ENCODE measurements at regions not wholly inside any gene's neighbourhood (a gene's known extent, or its start where the extent isn't known, plus 50 kb on each side); places are given as distances from the start of the nearest gene placed in this dataset.
"Not testable (repeated sequence)": the region's sequence is repeated elsewhere in the genome, so short reads cannot be mapped to it uniquely, and the experiment has no call there.

DNA sequence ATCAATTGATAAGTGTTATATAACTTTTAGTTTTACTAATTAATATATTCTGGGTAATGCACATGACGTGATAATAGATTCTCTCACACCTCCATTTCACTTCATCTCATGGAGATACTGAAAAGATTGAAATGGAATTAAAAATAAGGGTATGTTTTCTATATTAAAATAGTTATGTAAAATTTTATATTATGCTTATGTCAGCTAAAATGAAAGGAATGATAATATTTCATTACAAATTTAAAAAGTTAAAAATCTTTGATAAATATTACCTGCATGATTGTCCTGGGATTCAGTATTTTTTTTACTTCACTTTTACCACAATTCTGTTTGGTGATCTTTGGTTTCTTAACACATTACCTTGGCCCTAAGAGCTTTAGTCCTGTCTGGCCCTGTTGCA, 823.8 kb upstream of the NRXN1 start:
- in situ Hi-C loops (cut with HindIII; ENCODE audit: low sequenced_read_pairs) = no loop called here

DNA sequence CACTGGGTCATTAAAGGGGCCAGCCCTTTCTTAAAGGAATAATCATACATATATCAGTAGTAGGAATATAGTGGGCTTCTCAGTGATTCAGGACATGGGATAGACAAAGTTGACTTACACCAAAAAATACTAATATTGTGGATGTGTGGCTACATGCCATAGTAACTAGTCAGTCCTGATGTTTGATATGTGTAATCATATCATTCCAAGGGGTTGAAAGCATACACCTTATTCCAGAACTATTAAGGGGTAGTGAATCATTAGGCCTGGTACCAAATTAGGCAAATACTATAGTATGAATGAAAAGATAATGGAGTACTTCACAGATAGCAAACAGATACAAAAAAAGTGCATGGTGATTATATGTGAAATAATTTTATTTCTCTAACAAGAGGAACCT, 814.9 kb upstream of the NRXN1 start:
- in situ Hi-C loops (cut with HindIII; ENCODE audit: low sequenced_read_pairs) = no loop called here

DNA sequence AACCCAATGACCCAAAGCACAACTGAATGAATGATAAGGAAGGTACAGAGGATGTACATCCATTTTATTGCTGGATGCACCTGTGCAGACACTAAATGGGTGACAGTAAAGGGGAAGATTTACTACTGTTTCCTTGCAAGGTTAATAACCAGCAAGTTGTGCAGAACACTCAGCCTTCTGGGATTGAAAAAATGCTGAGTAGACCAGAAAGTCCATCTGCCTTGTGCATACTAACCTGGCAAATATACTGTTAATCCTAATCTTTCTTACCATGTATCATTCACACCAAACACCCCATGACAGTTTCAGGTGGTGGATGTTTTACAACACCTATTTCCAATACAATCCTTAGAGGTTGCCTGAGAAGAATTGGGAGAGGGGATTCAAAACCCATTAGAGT, 814.1 kb upstream of the NRXN1 start:
- in situ Hi-C loops (cut with HindIII; ENCODE audit: low sequenced_read_pairs) = no loop called here

DNA sequence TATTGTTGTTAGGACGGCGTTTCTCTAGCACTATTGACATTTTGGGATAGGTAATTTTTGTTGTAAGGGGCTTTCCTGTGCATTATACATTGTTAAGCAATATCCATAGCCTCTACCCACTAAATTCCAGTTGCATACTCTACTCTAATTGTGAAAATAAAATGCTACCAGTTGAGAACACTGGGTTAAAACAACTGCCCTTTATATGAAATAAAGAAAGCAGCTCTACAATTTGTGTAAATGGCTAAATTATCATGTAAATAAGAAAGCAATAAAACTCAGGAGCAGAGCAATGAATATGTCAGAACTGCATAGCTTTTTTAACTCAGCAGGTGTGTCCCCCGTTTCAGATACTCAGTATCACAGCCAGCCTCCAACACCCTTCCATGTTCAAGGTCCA, 812.7 kb upstream of the NRXN1 start:
- in situ Hi-C loops (cut with HindIII; ENCODE audit: low sequenced_read_pairs) = no loop called here

DNA sequence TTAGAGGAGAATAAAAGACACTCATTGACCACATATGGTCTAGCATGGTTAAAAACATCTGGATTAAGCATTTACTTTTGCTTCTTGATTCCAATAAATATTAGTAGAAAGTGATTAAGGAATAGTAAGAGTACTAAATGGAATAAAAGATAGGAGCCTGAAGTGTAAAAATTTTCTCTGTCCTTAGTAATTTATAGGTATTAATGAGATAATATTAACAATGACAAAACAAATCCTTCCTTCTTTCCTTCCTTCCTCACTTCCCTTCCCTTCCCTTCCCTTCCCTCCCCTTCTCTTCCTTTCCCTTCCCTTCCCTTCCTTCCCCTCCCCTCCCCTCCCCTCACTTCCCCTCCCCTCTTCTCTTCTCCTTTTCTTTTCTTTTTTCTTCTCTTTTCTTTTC, 797.5 kb upstream of the NRXN1 start:
- in situ Hi-C loops (cut with HindIII; ENCODE audit: low sequenced_read_pairs) = loop anchor here (5.0 kb wide), 1 partner anchor 33 kb away; no protein-coding TSS in a partner anchor

DNA sequence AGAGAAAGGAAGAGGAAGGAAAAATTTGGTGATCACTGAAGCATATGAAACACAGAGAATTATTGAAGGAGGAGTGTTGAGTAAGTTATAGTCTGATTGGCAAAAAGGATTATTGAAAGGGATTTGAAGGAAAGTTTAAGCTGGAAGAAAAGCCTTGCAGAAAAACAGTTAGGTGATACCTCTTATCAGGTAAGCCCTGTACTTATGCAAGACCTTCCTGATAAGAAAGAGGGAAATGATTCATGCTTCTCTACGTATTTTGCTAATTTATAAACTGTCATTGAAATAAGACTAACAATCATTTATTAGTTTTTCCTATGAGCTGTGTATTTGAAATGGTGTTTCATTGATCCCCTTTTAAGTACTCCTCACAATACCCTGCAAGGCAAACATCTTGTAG, 793.9 kb upstream of the NRXN1 start:
- in situ Hi-C loops (cut with HindIII; ENCODE audit: low sequenced_read_pairs) = loop anchor here (5.0 kb wide), 1 partner anchor 36 kb away; no protein-coding TSS in a partner anchor

DNA sequence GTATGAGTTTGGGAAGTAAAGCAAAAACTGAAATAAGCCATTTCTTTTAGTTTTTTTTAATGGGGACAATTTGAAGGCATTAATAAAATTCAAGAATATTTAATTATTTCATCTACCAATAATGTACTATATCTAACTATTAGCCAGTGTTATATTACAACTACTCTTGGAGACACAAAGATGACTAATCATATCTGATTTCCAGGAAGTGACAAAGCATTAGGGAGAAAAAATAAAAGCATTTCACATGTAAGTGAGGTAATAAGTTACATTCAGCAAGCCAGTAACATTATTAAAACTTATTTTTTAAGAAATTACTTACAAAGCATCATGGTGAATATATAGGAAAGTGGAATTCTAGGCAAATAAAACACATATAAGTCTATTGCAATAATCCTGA, 781.3 kb upstream of the NRXN1 start:
- in situ Hi-C loops (cut with HindIII; ENCODE audit: low sequenced_read_pairs) = no loop called here

DNA sequence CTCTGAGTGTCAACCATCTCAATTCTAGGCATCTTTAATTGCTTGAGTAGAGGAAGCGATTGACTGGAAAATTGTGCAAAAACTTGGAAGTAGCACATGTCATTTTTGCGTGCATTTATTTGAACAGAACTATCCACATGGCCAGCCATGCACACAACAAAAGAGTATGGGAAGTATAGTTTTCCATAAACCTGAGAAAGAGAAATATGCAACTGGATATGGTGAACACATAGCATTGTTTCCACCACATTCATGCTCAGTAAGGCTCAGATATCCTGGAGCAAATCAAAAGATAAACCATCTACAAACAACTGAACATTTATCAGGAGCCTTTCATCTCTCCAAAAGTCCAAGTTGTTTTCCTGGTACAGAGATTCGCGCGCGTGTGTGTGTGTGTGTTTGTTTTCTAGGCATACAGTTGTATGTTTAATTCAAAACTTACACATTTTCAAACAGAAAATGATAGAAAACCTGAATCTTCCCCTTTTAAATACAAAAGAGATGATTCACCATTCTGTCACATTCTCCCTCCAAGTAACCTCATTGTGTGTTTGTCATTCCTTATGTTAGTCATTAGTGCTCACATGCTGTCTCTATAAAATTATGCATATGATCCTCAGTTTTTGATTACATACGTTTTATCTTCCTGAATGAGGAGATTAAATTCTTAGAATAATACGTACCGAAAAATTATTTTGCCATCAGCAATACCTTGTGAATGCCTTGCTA, 780.4 kb upstream of the NRXN1 start:
- in situ Hi-C loops (cut with HindIII; ENCODE audit: low sequenced_read_pairs) = no loop called here

DNA sequence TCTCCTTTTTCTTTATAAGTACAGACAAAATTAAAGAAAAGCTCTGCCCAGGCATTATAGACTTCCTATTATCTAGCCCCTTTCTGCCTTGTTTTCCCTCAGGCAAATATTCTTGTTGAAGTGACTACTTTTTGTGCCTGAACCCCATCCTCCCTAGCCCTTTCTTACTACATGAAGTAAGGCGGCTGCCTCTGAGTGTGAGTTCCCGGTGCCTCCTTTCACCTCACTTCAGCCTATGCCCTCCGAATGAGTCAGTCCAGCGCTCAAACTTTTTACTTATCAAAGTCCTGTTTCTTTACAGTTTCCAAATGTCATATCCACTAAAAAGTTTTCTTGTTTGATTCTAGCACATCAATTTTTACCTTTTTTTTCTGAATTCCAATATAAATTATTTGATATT, 778.3 kb upstream of the NRXN1 start:
- in situ Hi-C loops (cut with HindIII; ENCODE audit: low sequenced_read_pairs) = no loop called here

DNA sequence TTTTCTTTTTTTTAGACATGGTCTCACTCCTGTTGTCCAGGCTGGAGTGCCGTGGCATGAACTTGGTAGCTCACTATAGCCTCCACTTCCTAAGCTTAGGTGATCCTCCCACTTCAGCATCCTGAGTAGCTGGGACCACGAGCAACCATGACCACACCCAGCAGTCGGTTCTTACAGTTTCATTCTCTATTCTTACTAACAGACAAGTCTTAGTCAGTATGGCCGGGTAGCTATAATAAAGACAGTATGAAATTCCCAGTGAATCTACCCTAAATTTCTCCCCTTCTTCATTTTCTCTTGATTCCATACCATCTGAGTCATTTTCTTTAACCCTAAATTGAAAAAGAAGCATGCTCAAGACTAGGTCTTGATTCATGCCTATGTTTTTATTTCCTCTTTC, 775.3 kb upstream of the NRXN1 start:
- in situ Hi-C loops (cut with HindIII; ENCODE audit: low sequenced_read_pairs) = no loop called here

DNA sequence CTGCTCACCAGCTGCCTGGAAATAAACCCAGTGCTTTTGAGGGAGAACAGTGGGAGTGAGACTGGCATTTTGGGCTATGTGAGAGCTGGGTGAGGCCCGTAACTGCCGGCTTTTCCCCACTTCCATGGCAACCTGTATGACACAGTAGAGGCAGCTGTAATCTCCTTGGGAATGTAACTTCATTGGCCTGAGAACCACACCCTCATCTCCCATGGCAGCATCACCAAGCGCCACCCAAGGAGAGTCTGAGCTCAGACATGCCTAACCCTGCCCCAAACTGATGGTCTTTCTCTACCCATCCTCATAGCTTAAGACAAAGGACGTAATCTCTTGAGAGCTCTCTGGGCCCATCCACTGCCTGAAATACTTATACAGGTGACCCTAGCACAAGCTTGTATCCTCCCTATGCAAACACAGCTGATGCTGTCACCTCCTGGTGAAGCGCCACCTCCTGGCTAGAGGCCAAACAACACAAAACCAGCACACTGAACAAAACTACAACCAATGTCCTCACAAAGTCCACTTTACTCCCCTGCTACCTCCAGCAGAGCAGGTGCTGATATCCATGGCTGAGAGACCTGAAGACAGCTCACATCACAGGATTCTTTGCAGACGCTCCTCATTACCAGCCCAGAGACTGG, 763.4 kb upstream of the NRXN1 start:
- in situ Hi-C loops (cut with HindIII; ENCODE audit: low sequenced_read_pairs) = no loop called here

DNA sequence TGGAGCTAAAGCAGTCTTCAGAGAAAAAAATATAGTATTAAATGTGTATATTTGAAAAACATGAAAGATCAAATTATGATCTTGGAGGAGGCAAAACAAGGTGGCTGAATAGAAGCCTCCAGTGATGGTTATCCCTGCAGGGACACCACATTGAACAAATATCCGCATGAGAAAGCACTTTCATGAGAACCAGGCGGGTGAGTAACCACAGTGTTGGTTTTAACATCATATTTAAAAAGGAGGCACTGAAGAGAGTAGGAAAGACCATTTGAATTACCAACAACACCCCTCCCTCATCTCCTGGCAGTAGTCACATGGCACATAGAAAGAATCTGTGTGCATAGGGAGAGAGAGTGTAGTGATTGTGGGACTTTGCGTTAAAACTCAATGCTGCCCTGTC, 759.6 kb upstream of the NRXN1 start:
- in situ Hi-C loops (cut with HindIII; ENCODE audit: low sequenced_read_pairs) = no loop called here

DNA sequence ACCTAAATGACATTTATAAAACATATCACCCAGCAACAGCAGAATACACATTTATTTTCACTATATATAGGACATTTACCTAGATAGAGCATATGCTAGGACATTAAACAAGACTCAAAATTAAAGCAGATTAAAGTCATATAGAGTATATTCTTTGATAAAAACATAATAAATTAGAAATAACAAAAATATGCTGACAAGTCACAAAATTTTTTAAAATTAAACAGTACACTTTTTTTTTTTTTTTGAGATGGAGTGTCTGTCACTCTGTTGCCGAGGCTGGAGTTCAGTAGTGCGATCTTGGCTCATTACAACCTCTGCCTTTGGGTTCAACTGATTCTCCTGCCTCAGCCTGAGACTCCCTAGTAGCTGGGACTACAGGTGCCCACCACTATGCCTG, 758.9 kb upstream of the NRXN1 start:
- in situ Hi-C loops (cut with HindIII; ENCODE audit: low sequenced_read_pairs) = no loop called here

DNA sequence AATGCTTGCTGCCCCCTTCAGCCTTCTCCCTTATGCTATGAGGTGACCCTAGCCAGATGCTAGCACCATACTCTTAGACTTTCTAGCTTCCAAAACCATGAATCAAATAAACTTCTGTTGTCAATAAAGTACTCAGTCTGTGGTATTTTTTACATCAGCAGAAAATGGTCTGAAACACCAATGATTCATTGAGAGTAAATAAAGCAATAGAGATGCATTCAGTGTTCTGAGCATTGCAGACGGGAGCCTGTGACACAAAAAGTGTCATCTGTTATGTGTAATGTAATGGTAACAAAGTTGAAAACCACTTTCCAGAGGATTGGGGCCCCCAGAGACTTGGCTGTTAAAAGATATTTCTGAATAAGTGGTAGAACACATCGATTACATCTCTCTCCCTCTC, 758.0 kb upstream of the NRXN1 start:
- in situ Hi-C loops (cut with HindIII; ENCODE audit: low sequenced_read_pairs) = no loop called here

DNA sequence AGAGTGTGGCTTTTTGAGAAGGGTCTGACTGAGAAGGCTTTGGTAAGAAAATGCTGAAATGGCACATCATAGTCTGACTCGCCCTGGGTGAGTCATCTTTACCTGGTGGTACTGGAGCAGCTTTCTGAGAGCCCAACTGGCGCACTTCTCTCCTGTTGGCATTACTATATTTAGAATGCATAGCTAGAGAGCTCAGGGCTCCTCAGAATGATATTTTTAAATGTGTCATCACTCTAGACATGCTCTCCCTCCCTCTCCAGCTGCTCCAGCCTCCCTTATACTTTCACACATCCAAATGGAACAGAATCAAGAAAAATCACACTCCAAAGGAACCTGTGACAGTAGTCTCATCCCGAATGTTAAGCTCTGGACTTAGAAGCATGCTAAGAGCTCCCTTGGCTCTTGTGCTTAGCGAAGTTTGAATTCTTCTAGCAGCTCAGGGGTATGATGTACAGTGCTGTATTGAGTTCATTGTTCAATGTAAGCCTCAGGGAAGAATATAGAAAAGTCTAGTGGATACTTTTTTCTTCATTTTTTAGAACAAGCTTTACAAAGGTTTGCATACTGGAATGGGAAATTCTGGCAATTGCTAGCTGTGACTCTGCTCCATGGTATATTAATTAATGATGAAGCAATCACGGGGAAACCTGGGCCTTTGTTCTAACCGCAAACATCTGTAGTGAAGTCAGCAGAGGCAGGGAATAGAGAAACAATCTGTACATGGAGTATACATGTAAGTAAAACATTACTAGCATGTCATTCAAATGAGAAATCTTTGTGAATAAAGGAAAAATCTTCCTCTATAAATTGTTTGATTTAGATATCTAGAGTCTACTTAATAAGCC, 751.2 kb upstream of the NRXN1 start:
- in situ Hi-C loops (cut with HindIII; ENCODE audit: low sequenced_read_pairs) = no loop called here

DNA sequence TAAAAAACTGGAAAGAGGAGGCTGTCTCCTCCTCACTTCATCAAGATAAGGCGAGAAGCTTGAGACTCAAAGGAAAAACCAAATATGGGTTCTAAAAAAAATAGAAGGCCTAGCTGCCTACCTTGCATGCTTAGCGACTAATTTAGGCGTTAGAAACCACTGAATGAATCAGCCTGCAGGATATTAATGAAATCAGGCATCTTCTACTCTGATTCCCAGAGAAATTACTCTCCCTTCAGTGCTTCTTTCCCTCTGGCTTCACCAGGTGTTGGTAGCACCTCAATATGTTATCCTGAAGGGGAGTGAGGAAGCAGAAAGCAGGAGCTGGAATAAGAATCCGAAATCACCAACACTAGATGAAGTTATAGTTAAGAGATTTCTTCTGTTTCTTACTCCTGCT, 749.8 kb upstream of the NRXN1 start:
- in situ Hi-C loops (cut with HindIII; ENCODE audit: low sequenced_read_pairs) = no loop called here

DNA sequence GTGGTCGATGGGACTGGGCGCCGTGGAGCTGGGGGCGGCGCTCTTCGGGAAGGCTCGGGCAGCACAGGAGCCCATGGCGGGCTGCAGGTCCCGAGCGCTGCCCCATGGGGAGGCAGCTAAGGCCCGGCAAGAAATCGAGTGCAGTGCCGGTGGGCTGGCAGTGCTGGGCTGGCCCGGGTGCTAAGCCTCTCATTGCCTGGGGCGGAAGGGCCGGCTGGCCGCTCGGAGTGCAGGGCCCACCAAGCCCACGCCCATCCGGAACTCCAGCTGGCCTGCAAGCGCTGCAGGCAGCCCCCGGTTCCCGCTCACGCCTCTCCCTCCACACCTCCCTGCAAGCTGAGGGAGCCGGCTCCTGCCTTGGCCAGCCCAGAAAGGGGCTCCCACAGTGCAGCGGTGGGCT, 748.4 kb upstream of the NRXN1 start:
- in situ Hi-C loops (cut with HindIII; ENCODE audit: low sequenced_read_pairs) = no loop called here

DNA sequence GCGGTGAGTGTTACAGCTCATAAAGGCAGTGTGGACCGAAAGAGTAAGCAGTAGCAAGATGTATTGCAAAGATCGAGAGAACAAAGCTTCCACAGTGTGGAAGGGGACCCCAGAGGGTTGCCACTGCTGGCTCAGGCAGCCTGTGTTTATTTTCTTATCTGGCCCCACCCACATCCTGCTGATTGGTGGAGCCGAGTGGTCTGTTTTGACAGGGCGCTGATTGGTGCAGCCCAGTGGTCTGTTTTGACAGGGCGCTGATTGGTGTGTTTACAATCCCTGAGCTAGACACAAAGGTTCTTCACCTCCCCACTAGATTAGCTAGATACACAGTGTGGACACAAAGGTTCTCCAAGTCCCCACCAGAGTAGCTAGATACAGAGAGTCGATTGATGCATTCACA, 747.8 kb upstream of the NRXN1 start:
- in situ Hi-C loops (cut with HindIII; ENCODE audit: low sequenced_read_pairs) = not testable (repeated sequence)

DNA sequence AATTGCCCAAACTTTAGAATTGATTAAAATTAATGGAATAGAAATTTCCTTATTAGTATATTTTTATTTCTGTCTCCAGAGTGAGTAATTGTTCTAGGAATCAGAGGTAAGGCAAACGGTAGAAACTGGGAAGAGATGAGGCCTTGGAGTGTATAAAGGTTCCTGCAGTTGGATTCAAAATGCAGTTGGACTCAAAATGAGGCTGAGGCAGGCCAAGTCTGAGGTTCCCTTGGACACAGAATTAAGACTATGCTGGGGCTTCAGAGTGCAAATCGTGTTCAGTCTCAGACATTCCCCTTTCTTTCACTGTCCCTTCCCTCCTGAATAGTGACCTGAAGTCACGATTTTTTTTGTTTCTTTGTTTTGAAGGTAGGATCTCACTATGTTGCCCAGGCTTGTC, 746.9 kb upstream of the NRXN1 start:
- in situ Hi-C loops (cut with HindIII; ENCODE audit: low sequenced_read_pairs) = no loop called here

DNA sequence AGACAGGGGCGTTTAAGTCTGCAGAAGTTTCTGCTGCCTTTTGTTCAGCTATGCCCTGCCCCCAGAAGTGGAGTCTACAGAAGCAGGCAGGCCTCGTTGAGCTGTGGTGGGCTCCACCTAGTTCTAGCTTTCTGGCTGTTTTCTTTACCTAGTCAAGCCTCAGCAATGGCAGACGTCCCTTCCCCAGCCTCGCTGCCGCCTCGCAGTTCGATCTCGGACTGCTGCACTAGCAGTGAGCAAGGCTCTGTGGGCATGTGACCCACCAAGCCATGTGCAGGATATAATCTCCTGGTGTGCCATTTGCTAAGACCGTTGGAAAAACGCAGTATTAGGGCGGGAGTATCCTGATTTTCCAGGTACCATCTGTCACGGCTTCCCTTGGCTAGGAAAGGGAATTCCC, 742.7 kb upstream of the NRXN1 start:
- in situ Hi-C loops (cut with HindIII; ENCODE audit: low sequenced_read_pairs) = not testable (repeated sequence)

DNA sequence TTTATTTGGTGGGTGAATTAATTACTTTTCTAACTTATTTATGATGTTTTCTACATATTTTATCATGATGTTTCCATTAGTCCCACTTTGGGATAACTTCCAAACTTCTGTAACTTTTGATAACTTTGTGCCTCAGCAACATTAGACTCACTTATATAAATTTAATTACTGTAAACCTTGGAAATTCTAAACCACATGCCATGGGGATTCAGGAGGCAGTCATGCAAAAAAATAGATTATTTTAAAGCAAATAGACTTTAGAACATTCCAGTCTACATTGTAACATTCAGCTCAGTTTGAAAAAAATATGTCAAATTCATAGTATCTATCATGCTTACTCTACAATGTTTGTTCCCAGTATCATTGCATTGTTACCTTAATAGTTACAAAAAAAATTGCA, 728.5 kb upstream of the NRXN1 start:
- in situ Hi-C loops (cut with HindIII; ENCODE audit: low sequenced_read_pairs) = no loop called here

DNA sequence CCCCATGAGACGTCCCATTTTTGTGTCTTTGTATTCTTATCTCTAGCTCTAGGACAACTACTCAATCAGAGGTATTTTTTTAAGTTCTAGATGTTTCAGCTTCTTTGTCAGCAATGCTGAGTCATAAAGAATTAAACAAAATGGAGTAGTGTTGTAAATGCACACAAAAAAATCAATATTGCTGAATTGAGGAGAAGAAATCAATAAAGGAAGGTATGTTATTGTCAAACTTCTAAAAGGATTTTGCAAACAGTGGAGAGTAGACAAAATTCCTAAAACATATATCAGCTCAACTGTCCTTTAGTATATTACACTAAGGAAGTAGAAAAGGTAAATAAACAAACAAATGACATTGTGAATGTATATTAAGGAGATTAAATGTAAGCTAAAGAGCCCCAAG, 726.1 kb upstream of the NRXN1 start:
- in situ Hi-C loops (cut with HindIII; ENCODE audit: low sequenced_read_pairs) = loop anchor here (5.0 kb wide), 1 partner anchor 74 kb away; no protein-coding TSS in a partner anchor
